MCF 10A (cell line): ENCODE measurements at regions not wholly inside any gene's neighbourhood (a gene's known extent, or its start where the extent isn't known, plus 50 kb on each side); places are given as distances from the start of the nearest gene placed in this dataset.

Source experiments
- BruUV-seq: library from RNA; stranded (reverse); fragments of 400-500 nt; replicated peaks from 2 replicates; lab custom pipeline; 2021; lab: Mats Ljungman, UMichigan
- CTCF ChIA-PET: fragments of 300-600 bp; sonication (Branson Sonifier 250); formaldehyde crosslinking; extraction: SDS; loops from one replicate; lab custom pipeline; 2021; ENCODE audit warnings: antibody characterized with exemption, inconsistent platforms; lab: Yijun Ruan, JAX
- POLR2A ChIA-PET: fragments of 300-600, 350-650 bp; sonication (Branson Sonifier 250); formaldehyde crosslinking; extraction: SDS; loops from one replicate; lab custom pipeline; 2020; ENCODE audit warnings: antibody characterized with exemption, inconsistent platforms; lab: Yijun Ruan, JAX
- DNase-seq: peaks from one replicate; pipeline ENCODE4 v3.0.0-alpha.2; 2018; ENCODE audit not compliant: unreplicated experiment
- H3K27ac Mint-ChIP-seq: one replicate; pipeline ENCODE4 v1.8.0; 2022; ENCODE audit warnings: mild to moderate bottlenecking, low read depth, mixed read lengths; ENCODE audit not compliant: unreplicated experiment
- H3K27me3 Mint-ChIP-seq: one replicate; pipeline ENCODE4 v1.8.0; 2022; ENCODE audit warnings: mixed read lengths; ENCODE audit not compliant: insufficient read depth, unreplicated experiment
- H3K36me3 Mint-ChIP-seq: one replicate; pipeline ENCODE4 v1.8.0; 2022; ENCODE audit warnings: mild to moderate bottlenecking, moderate library complexity, mixed read lengths; ENCODE audit not compliant: insufficient read depth, unreplicated experiment
- H3K4me1 Mint-ChIP-seq: one replicate; pipeline ENCODE4 v1.8.0; 2022; ENCODE audit warnings: mixed read lengths; ENCODE audit not compliant: insufficient read depth, unreplicated experiment
- H3K4me3 Mint-ChIP-seq: one replicate; pipeline ENCODE4 v1.8.0; 2022; ENCODE audit warnings: mild to moderate bottlenecking, moderate library complexity, mixed read lengths; ENCODE audit not compliant: unreplicated experiment
- H3K9me3 Mint-ChIP-seq: one replicate; pipeline ENCODE4 v1.8.0; 2022; ENCODE audit warnings: mixed read lengths; ENCODE audit not compliant: unreplicated experiment
- intact Hi-C: fragments of 100-400 bp; cut with micrococcal nuclease; formaldehyde crosslinking; loops from 2 replicates; pipeline ENCODE4 v1.14.1; 2022
- TF ChIP-seq, protein P1 (sequence below): fragments of 200-600 bp; IDR thresholded peaks from one replicate; pipeline ENCODE4 v1.8.0; 2022; ENCODE audit warnings: antibody characterized with exemption, mild to moderate bottlenecking; ENCODE audit not compliant: unreplicated experiment

- ChIA-PET CTCF (no interaction called here), POLR2A (no interaction called here)
- DNase-seq: no peak
- no peaks in the 10 kb centered on the region for H3K27me3 Mint-ChIP-seq
- H3K36me3 Mint-ChIP-seq: no peaks in the 10 kb centered on the region
- TF ChIP-seq, protein P1, sequence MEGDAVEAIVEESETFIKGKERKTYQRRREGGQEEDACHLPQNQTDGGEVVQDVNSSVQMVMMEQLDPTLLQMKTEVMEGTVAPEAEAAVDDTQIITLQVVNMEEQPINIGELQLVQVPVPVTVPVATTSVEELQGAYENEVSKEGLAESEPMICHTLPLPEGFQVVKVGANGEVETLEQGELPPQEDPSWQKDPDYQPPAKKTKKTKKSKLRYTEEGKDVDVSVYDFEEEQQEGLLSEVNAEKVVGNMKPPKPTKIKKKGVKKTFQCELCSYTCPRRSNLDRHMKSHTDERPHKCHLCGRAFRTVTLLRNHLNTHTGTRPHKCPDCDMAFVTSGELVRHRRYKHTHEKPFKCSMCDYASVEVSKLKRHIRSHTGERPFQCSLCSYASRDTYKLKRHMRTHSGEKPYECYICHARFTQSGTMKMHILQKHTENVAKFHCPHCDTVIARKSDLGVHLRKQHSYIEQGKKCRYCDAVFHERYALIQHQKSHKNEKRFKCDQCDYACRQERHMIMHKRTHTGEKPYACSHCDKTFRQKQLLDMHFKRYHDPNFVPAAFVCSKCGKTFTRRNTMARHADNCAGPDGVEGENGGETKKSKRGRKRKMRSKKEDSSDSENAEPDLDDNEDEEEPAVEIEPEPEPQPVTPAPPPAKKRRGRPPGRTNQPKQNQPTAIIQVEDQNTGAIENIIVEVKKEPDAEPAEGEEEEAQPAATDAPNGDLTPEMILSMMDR: no peak
- H3K27ac Mint-ChIP-seq: no peak overlapping the region
- no peaks in the 10 kb centered on the region for H3K9me3 Mint-ChIP-seq
- no TSS peak for BruUV-seq
- peaks cover 6% of the 10 kb centered on the region for H3K4me1 Mint-ChIP-seq
- H3K4me3 Mint-ChIP-seq: no peak overlapping the region
- intact Hi-C loops: no loop called here
Measured at GRCh38 chr6:112513175-112513574, 166.0 kb downstream of the RFPL4B start.

DNA sequence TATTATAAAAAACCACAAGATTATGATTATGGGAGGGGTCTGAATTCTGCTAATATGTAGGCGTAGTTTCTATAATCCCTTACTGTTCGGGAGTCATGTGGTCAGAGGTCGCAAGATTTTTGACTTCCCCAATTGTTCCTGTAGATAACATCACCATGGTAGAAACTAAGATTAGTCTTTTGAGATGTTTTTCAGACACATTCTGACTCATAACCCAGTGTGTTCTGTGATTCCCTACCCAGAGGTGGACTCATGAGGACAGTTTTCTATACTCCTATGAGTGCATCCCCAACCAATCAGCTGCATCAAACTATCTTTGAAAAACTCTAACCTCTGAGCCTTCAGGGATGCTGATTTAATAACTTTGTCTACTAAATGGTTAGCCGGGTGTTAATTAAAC is 175.5 kb downstream of the RFPL4B start:
- no peaks in the 10 kb centered on the region for H3K9me3 Mint-ChIP-seq
- BruUV-seq: no TSS peak
- H3K4me3 Mint-ChIP-seq: no peak overlapping the region
- no peaks in the 10 kb centered on the region for H3K4me1 Mint-ChIP-seq
- H3K36me3 Mint-ChIP-seq: no peaks in the 10 kb centered on the region
- ChIA-PET POLR2A (no interaction called here), CTCF (no interaction called here)
- H3K27me3 Mint-ChIP-seq: no peaks in the 10 kb centered on the region
- DNase-seq: no peak
- no peak overlapping the region for H3K27ac Mint-ChIP-seq
- TF ChIP-seq, protein P1: no peak
- intact Hi-C loops: no loop called here

GRCh38 chr6:112524071-112524470 is 176.9 kb downstream of the RFPL4B start:
- ChIA-PET CTCF (no interaction called here), POLR2A (no interaction called here)
- Mint-ChIP-seq H3K27me3 (no peaks in the 10 kb centered on the region), H3K36me3 (no peaks in the 10 kb centered on the region), H3K27ac (no peak overlapping the region), H3K9me3 (no peaks in the 10 kb centered on the region), H3K4me3 (no peak overlapping the region), H3K4me1 (no peaks in the 10 kb centered on the region)
- TF ChIP-seq, protein P1: no peak
- intact Hi-C loops: no loop called here
- no peak for DNase-seq
- BruUV-seq: no TSS peak

DNA sequence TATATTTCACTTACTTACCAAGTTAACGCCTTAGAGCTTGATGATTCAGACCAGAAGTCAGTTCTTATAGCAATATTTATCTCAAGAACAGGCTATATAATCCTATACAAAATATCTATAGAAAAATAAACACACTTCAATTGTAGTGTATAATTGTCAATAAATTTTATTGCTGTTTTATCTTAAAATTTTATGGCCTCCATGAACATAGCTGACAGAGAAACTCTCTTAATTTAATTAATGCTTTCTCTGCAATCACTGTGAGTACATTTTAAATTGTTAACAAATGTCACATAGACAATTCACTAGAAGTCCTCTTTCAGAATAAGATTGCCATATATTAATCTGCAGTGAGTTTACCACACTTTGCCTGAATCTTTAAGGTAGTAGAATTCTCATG is 178.6 kb downstream of the RFPL4B start:
- CTCF ChIA-PET: no interaction called here
- intact Hi-C loops: no loop called here
- Mint-ChIP-seq H3K9me3 (no peaks in the 10 kb centered on the region), H3K27ac (no peak overlapping the region), H3K4me3 (no peak overlapping the region), H3K27me3 (no peaks in the 10 kb centered on the region), H3K4me1 (no peaks in the 10 kb centered on the region), H3K36me3 (no peaks in the 10 kb centered on the region)
- TF ChIP-seq, protein P1: no peak
- POLR2A ChIA-PET: interaction anchor here (0.6 kb wide), 1 partner anchor 21 kb away, joined by 3 read pairs; no protein-coding TSS in a partner anchor
- no peak for DNase-seq
- BruUV-seq: no TSS peak
